D721Med (cell line): ENCODE measurements at regions not wholly inside any gene's neighbourhood (a gene's known extent, or its start where the extent isn't known, plus 50 kb on each side); places are given as distances from the start of the nearest gene placed in this dataset.
A peak's percentile ranks its signal among the peaks of the same experiment; 100 is the strongest.
"Not testable (repeated sequence)": the region's sequence is repeated elsewhere in the genome, so short reads cannot be mapped to it uniquely, and the experiment has no call there.

Source experiments
- DNase-seq: peaks from one replicate; pipeline ENCODE4 v3.0.0; 2011; ENCODE audit warnings: low spot score; ENCODE audit not compliant: insufficient read length
- FAIRE-seq: peaks from 2 replicates; lab custom pipeline; 2011; peaks lifted over from hg19 to GRCh38; lab: Jason Lieb, UNC
- CTCF ChIP-seq: IDR thresholded peaks from 2 replicates; pipeline ENCODE4 v1.5.1; 2012; ENCODE audit warnings: mild to moderate bottlenecking, control low read depth; ENCODE audit not compliant: insufficient read depth; ENCODE audit errors: missing control alignments

- no peak for FAIRE-seq
- no peak for TF ChIP-seq CTCF
Measured at GRCh38 chr4:23970201-23970850, 80.5 kb upstream of the PPARGC1A start.

GRCh38 chr4:23969635-23970145 is 79.8 kb upstream of the PPARGC1A start:
- no peak for FAIRE-seq
- DNase-seq: no peak
- TF ChIP-seq CTCF: no peak

More at GRCh38 chr4:23970201-23970850, 80.5 kb upstream of the PPARGC1A start:
- no peak for DNase-seq

- no peak for FAIRE-seq
- no peak for TF ChIP-seq CTCF
- DNase-seq: no peak
Measured at GRCh38 chr4:23967281-23967680, 77.4 kb upstream of the PPARGC1A start.

- TF ChIP-seq CTCF: peak; percentile 11
- DNase-seq (no peak), FAIRE-seq (no peak)
Measured at GRCh38 chr4:23966725-23967124, 76.9 kb upstream of the PPARGC1A start.

- FAIRE-seq: no peak
- TF ChIP-seq CTCF: no peak
- no peak for DNase-seq
Measured at GRCh38 chr4:23962462-23962861, 72.6 kb upstream of the PPARGC1A start.

GRCh38 chr4:23961395-23961794 is 71.5 kb upstream of the PPARGC1A start:
- not testable (repeated sequence) for DNase-seq, FAIRE-seq

GRCh38 chr4:23959396-23960148 is 69.7 kb upstream of the PPARGC1A start:
- no peak for FAIRE-seq

More at GRCh38 chr4:23959396-23960148, 69.7 kb upstream of the PPARGC1A start:
- no peak for DNase-seq
- TF ChIP-seq CTCF: no peak
